GM12878 (cell line): ENCODE measurements at regions not wholly inside any gene's neighbourhood (a gene's known extent, or its start where the extent isn't known, plus 50 kb on each side); places are given as distances from the start of the nearest gene placed in this dataset.

Source experiments
- ATAC-seq: fragments of 200-7000 bp; cut with Tn5 transposase; 3 replicates; pipeline ENCODE4 v1.9.1; 2020; ENCODE audit warnings: mild to moderate bottlenecking, moderate library complexity
- BruUV-seq: library from RNA; stranded (reverse); fragments of 400-500 nt; replicated peaks from 2 replicates; lab custom pipeline; 2021; lab: Mats Ljungman, UMichigan
- CTCF ChIA-PET: fragments of 300-600 bp; sonication (Branson Sonifier 250); formaldehyde crosslinking; extraction: SDS; loops from one replicate; lab custom pipeline; 2021; ENCODE audit warnings: inconsistent platforms; lab: Yijun Ruan, JAX
- POLR2A ChIA-PET: fragments of 350-600 bp; formaldehyde crosslinking; extraction: SDS; loops from one replicate; lab custom pipeline; 2021; ENCODE audit warnings: inconsistent platforms; lab: Charles Lee
- RAD21 ChIA-PET: fragments of 300-600 bp; sonication (Branson Sonifier 250); formaldehyde crosslinking; loops from one replicate; lab custom pipeline; 2023; ENCODE audit warnings: antibody characterized with exemption; ENCODE audit not compliant: unreplicated experiment; lab: Charles Lee
- SMC1A ChIA-PET: fragments of 300-600 bp; sonication (Branson Sonifier 250); formaldehyde crosslinking; loops from one replicate; lab custom pipeline; 2023; ENCODE audit not compliant: unreplicated experiment, uncharacterized antibody; lab: Charles Lee
- DNase-seq: peaks from one replicate; pipeline ENCODE4 v3.0.0-alpha.2; 2011; ENCODE audit warnings: low read depth, low spot score
- FAIRE-seq: peaks from 3 replicates; lab custom pipeline; 2011; peaks lifted over from hg19 to GRCh38; lab: Jason Lieb, UNC
- H2AFZ ChIP-seq: 2 replicates; pipeline ENCODE4 v1.6.0; 2011; ENCODE audit warnings: low read depth, low read length, control low read depth; ENCODE audit not compliant: control insufficient read depth
- H3K27ac ChIP-seq: 2 replicates; pipeline ENCODE4 v1.5.1; 2011; ENCODE audit warnings: control low read depth; ENCODE audit not compliant: control insufficient read depth, insufficient read depth
- H3K27me3 ChIP-seq, 2 experiments: replicated peaks in 1 of 2; 2 replicates each; pipeline versions ENCODE4 v1.6.0 to v1.6.1; 2011; ENCODE audit warnings: low read length in 1 of 2; ENCODE audit not compliant: control insufficient read depth in 2 of 2, insufficient read depth in 2 of 2
- H3K36me3 ChIP-seq, 2 experiments: 2 replicates each; pipeline ENCODE4 v1.5.1; 2011; ENCODE audit warnings: low read length in 1 of 2; ENCODE audit not compliant: control insufficient read depth in 2 of 2, insufficient read depth in 2 of 2
- H3K4me1 ChIP-seq: 2 replicates; pipeline ENCODE4 v1.6.1; 2011; ENCODE audit warnings: mild to moderate bottlenecking, low read length, moderate library complexity, mixed read lengths; ENCODE audit not compliant: control insufficient read depth, insufficient read depth
- H3K4me2 ChIP-seq: 2 replicates; pipeline ENCODE4 v1.6.0; 2011; ENCODE audit warnings: control low read depth; ENCODE audit not compliant: control insufficient read depth, insufficient read depth
- H3K4me3 ChIP-seq: fragments of 200-600 bp; sonication (generic); 2 replicates; pipeline ENCODE4 v1.5.1; 2016
- H3K79me2 ChIP-seq: 2 replicates; pipeline ENCODE4 v1.6.0; 2011; ENCODE audit warnings: low read length; ENCODE audit not compliant: control insufficient read depth, insufficient read depth
- H3K9ac ChIP-seq: 2 replicates; pipeline ENCODE4 v1.8.0; 2011; ENCODE audit warnings: low read length, control low read depth, mixed read lengths; ENCODE audit not compliant: control insufficient read depth, insufficient read depth
- H3K9me3 ChIP-seq: replicated peaks from 3 replicates; pipeline ENCODE4 v1.5.1; 2011; ENCODE audit warnings: mild to moderate bottlenecking, low read length; ENCODE audit not compliant: control insufficient read depth, insufficient read depth
- H4K20me1 ChIP-seq: 2 replicates; pipeline ENCODE4 v1.6.0; 2011; ENCODE audit not compliant: control insufficient read depth, insufficient read depth
- ATF2 ChIP-seq: IDR thresholded peaks from 2 replicates; pipeline ENCODE4 v1.6.1; 2012; ENCODE audit warnings: low read length, inconsistent platforms
- CHD4 ChIP-seq: fragments of 200-600 bp; sonication (generic); IDR thresholded peaks from 2 replicates; pipeline ENCODE4 v1.6.1; 2016; ENCODE audit warnings: mild to moderate bottlenecking
- EGR1 ChIP-seq, 2 experiments: IDR thresholded peaks; 1 replicate in 1 of 2; 2 replicates in 1 of 2; pipeline ENCODE4 v1.6.1; 2011 to 2012; ENCODE audit warnings: low read depth in 2 of 2, low read length in 2 of 2, borderline replicate concordance in 1 of 2, mild to moderate bottlenecking in 1 of 2, moderate library complexity in 1 of 2
- EP300 ChIP-seq, 2 experiments: fragments of 150-350 bp in 1 of 2; IDR thresholded peaks; 2 replicates each; pipeline ENCODE4 v1.6.1; 2011 to 2012; ENCODE audit warnings: low read depth in 2 of 2, low read length in 2 of 2, borderline replicate concordance in 1 of 2, improper control_type of control experiment in 1 of 2, inconsistent platforms in 1 of 2; ENCODE audit not compliant: control insufficient read depth in 1 of 2
- ESRRA ChIP-seq: IDR thresholded peaks from 2 replicates; pipeline ENCODE4 v1.6.1; 2012; ENCODE audit warnings: mild to moderate bottlenecking, low read length, improper control_type of control experiment
- ETV6 ChIP-seq, 2 experiments: fragments of 450-650 bp in 1 of 2; IDR thresholded peaks in 1 of 2; conservative IDR thresholded peaks in 1 of 2; 2 replicates each; pipeline ENCODE4 v1.6.1; 2014; ENCODE audit warnings: antibody characterized with exemption in 1 of 2, borderline replicate concordance in 1 of 2, low read depth in 1 of 2, mild to moderate bottlenecking in 1 of 2, moderate library complexity in 1 of 2
- EZH2 ChIP-seq: IDR thresholded peaks from 2 replicates; pipeline ENCODE4 v1.6.1; 2012; ENCODE audit warnings: low read depth, mild to moderate bottlenecking, control low read depth, inconsistent platforms, low read length, borderline replicate concordance; ENCODE audit not compliant: control insufficient read depth
- IKZF2 ChIP-seq, 2 experiments: fragments of 450-650 bp; IDR thresholded peaks; 2 replicates each; pipeline ENCODE4 v1.6.1; 2017; ENCODE audit warnings: mild to moderate bottlenecking in 2 of 2, moderate library complexity in 2 of 2
- IRF3 ChIP-seq: fragments of 450-650 bp; IDR thresholded peaks from 2 replicates; pipeline ENCODE4 v1.6.1; 2014; ENCODE audit warnings: mild to moderate bottlenecking
- MLLT1 ChIP-seq: fragments of 450-650 bp; IDR thresholded peaks from 2 replicates; pipeline ENCODE4 v1.6.1; 2016; ENCODE audit warnings: mild to moderate bottlenecking
- NR2C2 ChIP-seq: IDR thresholded peaks from 2 replicates; pipeline ENCODE4 v1.6.1; 2011; ENCODE audit warnings: borderline replicate concordance, low read depth; ENCODE audit not compliant: control insufficient read depth, insufficient read length
- SMARCA5 ChIP-seq: fragments of 450-650 bp; IDR thresholded peaks from 2 replicates; pipeline ENCODE4 v1.6.1; 2017; ENCODE audit warnings: mild to moderate bottlenecking
- SP1 ChIP-seq: IDR thresholded peaks from one replicate; pipeline ENCODE4 v1.6.1; 2011; ENCODE audit warnings: low read depth, low read length
- YY1 ChIP-seq: IDR thresholded peaks from 2 replicates; pipeline ENCODE4 v1.6.1; 2011; ENCODE audit warnings: low read depth, mild to moderate bottlenecking, low read length
- ZBTB33 ChIP-seq: fragments of 450-650 bp; IDR thresholded peaks from 2 replicates; pipeline ENCODE4 v1.6.1; 2017; ENCODE audit warnings: mild to moderate bottlenecking
- ZNF274 ChIP-seq: IDR thresholded peaks from one replicate; pipeline ENCODE4 v1.8.0; 2011; ENCODE audit not compliant: insufficient read length, insufficient read depth
- WGBS: methylation state at CpG from one replicate; pipeline ENCODE4 v1.1.6; 2016; ENCODE audit warnings: low lambda C conversion rate; ENCODE audit not compliant: insufficient replicate concordance, insufficient coverage; ENCODE audit errors: missing lambda C conversion rate; 5-methylcytosine and 5-hydroxymethylcytosine counted together
- in situ Hi-C: fragments of 300-500 bp; cut with MboI; formaldehyde crosslinking; loops from 9 replicates; pipeline ENCODE4 v1.14.3; 2018; ENCODE audit warnings: mixed read lengths
- intact Hi-C: fragments of 100-400 bp; cut with micrococcal nuclease; formaldehyde crosslinking; loops from one replicate; pipeline ENCODE4 v1.14.2; 2022; ENCODE audit not compliant: unreplicated experiment

GRCh38 chr1:96087719-96088118 is 633.9 kb upstream of the PTBP2 start (continued):
- TF ChIP-seq MLLT1 (no peak), SMARCA5 (no peak)

- Histone ChIP-seq H3K4me3 (no peak overlapping the region), H3K9me3 (no peaks in the 10 kb centered on the region), H3K79me2 (no peaks in the 10 kb centered on the region), H3K4me1 (no peaks in the 10 kb centered on the region), H3K9ac (no peak overlapping the region), H4K20me1 (no peaks in the 10 kb centered on the region), H3K27ac (no peak overlapping the region), H3K4me2 (no peak overlapping the region), H3K36me3 (no peaks in the 10 kb centered on the region), H3K27me3 (no peaks in the 10 kb centered on the region), H2AFZ (no peak overlapping the region)
- ChIA-PET POLR2A (no interaction called here), RAD21 (no interaction called here), SMC1A (no interaction called here), CTCF (no interaction called here)
- no TSS peak for BruUV-seq
- WGBS = 32% methylated on average over 4 of the region's 4 CpGs
- DNase-seq (no peak), FAIRE-seq (no peak), ATAC-seq (no peak)
- in situ Hi-C loops = no loop called here
- intact Hi-C loops = no loop called here
- TF ChIP-seq EZH2 (no peak), ETV6 (conservative IDR thresholded peaks at IDR 0.05 in 1 of 2, IDR thresholded peaks at IDR 0.05 in 1 of 2; ENCODE audit: borderline replicate concordance in 1 of 2, low read depth in 1 of 2) (no peak), ESRRA (no peak), ATF2 (no peak), NR2C2 (no peak), ZBTB33 (no peak), ZNF274 (no peak), EGR1 (IDR thresholded peaks at IDR 0.05; ENCODE audit: borderline replicate concordance in 1 of 2, low read depth in 2 of 2, low read length in 2 of 2) (no peak), CHD4 (no peak), IRF3 (no peak), IKZF2 (IDR thresholded peaks at IDR 0.05) (no peak), SP1 (no peak), YY1 (no peak), EP300 (IDR thresholded peaks at IDR 0.05; ENCODE audit: borderline replicate concordance in 1 of 2, control insufficient read depth in 1 of 2, low read depth in 2 of 2, low read length in 2 of 2) (no peak)
Observed at GRCh38 chr1:96090134-96090533, 631.5 kb upstream of the PTBP2 start.
